Uterus (tissue), 2 donors: ENCODE measurements at regions not wholly inside any gene's neighbourhood (a gene's known extent, or its start where the extent isn't known, plus 50 kb on each side); places are given as distances from the start of the nearest gene placed in this dataset.

Experiments
- POLR2A ChIP-seq, 2 donors: fragments of 450-650 bp; IDR thresholded peaks; one replicate each; pipeline ENCODE4 v1.6.1; 2016; ENCODE audit warnings: antibody characterized with exemption in 2 of 2, mild to moderate bottlenecking in 1 of 2, moderate library complexity in 1 of 2
- TF ChIP-seq, protein P1 (sequence below), 4 experiments: fragments of 200-600 bp in 2 of 4; fragments of 450-650 bp in 2 of 4; sonication (generic) in 2 of 4; IDR thresholded peaks; one replicate each; pipeline ENCODE4 v1.5.1; 2016 to 2019; ENCODE audit warnings: antibody characterized with exemption in 4 of 4, mild to moderate bottlenecking in 2 of 4, moderate library complexity in 1 of 4

DNA sequence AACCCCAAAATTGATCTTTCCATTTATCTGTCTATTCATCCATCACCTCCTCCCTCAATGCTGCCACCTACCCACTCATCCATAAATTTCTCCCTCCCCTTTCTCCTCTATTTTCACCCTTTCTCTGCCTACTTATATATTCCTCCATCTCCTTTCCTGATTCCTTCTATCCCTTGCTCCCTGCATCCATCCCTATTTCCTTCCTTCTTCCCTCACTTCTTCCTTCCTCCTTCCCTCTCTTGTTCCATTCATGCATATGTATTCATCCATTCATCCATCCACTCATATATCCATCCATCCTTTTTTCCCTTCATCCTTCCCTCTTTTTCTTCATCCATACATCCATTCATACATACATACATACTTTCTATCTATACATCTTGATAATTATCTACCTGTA lies 76.3 kb upstream of the GGTLC1 start:
- TF ChIP-seq, protein P1, sequence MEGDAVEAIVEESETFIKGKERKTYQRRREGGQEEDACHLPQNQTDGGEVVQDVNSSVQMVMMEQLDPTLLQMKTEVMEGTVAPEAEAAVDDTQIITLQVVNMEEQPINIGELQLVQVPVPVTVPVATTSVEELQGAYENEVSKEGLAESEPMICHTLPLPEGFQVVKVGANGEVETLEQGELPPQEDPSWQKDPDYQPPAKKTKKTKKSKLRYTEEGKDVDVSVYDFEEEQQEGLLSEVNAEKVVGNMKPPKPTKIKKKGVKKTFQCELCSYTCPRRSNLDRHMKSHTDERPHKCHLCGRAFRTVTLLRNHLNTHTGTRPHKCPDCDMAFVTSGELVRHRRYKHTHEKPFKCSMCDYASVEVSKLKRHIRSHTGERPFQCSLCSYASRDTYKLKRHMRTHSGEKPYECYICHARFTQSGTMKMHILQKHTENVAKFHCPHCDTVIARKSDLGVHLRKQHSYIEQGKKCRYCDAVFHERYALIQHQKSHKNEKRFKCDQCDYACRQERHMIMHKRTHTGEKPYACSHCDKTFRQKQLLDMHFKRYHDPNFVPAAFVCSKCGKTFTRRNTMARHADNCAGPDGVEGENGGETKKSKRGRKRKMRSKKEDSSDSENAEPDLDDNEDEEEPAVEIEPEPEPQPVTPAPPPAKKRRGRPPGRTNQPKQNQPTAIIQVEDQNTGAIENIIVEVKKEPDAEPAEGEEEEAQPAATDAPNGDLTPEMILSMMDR (IDR thresholded peaks at IDR 0.05): no peak
- no peak for TF ChIP-seq POLR2A (IDR thresholded peaks at IDR 0.05)
